Hypothalamus (tissue), 51 donors: ENCODE measurements at regions not wholly inside any gene's neighbourhood (a gene's known extent, or its start where the extent isn't known, plus 50 kb on each side); places are given as distances from the start of the nearest gene placed in this dataset.
"Not testable (repeated sequence)": the region's sequence is repeated elsewhere in the genome, so short reads cannot be mapped to it uniquely, and the experiment has no call there.

ENCODE experiments used
- DNase-seq, 51 donors: peaks; one replicate each; lab custom pipeline; 2025; lab: John Stamatoyannopoulos, UW

DNA sequence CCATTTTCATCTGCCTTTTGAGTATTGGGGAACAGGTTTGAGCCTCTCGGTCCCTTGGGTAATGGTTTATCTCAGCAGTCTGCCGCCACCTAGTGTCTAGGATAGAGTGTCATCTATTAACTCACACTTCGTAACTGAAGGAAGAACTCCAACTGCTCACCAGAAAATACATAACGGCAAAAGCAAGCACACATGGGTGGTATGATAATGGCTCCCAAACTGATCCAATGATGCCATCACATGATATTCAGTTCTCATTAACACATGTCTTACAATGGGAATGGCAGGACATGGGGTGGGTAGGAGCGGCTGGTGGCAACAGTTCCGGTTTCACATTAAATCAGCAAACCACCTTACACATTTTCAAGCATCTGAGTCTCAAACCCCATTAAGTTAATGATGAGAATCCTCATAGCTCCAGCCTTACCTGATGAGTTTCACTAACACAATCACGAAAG lies 110.7 kb upstream of the PHACTR1 start:
- peak in 24 of 51 donors; percentile 1 to 54 (median 15) for DNase-seq

DNA sequence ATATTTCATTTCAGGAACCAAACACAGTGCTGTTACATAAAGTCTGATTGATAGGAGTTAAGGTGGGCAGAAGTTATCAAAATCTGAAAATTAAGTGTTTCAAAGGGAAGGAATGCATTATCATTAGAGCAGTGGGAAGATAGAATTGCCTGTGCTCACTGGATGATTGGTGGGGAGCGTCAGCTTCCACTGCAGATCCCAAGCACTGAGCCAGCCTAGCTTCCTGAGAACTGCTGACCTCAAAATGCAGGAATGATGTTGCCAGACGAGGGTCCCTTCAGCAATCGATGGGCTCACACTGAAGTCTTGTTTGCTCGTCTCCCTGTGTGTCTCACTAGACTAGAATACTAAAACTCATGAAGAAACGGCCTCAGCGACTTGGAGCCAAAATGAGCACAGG lies 110.0 kb upstream of the PHACTR1 start:
- peak in 1 of 51 donors; percentile 26 for DNase-seq

DNA sequence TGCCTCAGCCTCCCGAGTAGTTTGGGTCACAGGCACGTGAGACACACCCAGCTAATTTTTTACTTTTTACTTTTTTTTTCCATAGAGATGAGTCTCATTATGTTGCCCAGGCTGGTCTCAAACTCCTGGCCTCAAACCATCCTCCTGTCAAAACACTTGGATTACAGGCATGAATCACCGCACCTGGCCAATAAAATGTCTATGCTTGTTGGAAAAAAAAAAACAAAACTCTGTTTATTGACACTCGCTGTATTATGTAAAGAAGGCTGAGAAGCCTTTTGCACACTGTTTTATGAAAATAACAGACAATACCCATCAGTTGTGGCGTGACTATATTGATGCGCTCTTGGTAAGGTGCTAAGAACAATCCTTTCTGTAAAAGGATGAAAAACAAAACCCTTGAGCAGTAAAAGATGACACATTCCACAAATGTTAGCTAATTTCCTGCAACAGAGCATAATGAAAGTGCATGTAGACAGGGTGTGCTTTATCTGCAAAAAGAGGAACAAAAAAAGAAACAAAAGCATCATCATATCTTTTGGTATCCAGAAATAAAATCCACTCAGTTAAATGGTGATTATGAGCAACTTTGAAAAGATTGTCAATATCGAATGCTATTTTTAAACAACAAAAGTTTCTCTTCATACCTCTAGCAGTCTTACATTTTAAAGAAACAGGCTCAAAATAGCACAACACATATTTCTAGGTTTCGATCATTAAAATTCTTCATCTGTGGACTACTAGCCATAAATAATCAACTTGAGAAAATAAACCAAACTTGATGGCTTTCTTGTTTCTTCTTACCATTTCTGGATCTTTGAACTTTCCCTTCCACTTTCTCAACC lies 108.3 kb upstream of the PHACTR1 start:
- DNase-seq: peak in 1 of 51 donors; percentile 21

DNA sequence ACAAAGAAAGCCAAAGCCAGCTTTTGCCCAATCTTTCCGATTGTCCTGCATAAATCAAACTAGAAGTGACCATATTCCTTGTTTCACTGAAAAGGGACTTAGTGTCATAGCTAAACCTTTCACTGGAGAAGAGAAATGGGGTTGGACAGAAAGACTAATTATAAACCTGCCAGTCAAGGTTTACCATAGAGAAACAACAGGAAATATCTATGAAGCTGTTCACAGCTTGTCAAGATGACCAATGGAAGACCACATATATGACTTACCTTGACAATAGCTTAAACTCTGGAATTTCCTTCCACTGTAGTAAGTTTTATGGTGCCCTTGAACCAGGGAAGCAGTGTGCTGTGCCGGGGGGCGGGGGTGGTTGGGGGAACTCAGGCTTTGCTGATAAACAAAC lies 107.7 kb upstream of the PHACTR1 start:
- DNase-seq: no peak

DNA sequence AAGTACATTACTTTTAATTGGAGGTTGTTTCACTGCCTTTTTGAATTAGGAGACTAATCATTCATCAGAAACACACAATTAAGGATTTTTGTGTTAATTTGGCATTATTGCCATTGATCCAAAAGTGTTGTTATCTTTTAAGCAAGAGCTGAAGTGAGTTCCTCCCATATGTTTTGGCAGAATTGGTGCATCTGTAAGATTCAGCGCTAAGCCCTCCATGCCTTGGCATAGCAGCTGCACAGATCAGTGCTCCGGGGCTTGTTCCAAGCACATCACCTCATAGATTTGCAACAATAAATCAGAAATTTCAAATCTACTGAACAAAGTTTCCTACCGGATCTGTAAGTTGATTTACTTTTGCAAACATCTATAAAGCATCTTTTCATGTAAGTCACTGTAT lies 106.8 kb upstream of the PHACTR1 start:
- DNase-seq: no peak

DNA sequence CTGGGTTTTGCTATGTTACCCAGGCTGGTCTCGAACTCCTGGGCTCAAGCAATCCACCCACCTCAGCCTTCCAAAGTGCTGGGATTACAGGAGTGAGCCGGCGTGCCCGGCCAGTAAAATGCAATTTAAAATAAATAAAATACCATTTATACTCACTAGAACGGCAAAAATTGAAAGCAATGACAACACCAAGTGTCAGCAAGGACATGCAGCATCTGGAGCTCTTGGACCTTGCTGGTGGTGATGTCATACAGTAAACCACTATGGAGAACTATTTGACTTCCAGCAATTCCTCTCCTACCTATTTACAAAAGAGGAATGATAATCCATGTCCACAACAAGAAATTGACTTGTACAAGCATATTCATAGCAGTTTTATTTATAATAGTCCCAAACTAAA lies 105.7 kb upstream of the PHACTR1 start:
- no peak for DNase-seq

DNA sequence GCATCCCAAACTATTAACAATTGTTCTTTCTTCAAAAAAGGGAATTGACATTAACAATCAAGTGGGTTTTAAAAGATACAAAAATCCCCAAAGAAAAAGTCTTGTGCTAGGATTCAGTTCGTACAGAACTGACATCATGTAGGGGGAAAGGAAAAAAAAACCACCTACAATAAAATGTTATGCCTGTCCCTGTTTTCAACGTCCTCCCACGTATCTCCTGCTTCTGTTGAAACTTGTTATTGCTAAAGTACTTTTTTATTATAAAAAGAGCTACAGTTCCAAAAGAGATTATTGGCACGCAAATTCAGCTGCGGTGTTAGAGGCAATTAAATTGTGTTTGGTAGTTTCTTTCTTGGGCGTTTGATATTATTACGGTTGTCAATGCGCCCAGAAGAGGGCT lies 102.8 kb upstream of the PHACTR1 start:
- DNase-seq: peak in 1 of 51 donors; percentile 35

DNA sequence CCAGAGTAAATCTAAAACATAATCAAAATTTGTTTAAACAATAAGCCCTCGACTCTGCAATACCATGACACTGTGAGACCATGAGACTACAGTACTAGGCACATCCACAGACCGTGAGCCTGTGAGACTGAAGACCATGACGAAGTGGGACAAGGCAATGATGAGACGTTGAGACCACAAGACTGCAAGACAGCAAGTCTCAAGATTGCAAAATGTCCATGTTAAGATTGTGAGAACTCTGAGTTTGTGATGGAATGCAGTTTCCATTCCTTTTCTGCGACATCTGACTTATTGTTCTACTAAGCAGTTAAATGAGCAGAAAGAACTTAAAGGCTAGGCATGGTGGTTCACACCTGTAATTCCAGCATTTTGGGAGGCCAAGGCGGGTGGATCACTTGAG lies 102.1 kb upstream of the PHACTR1 start:
- DNase-seq: no peak

DNA sequence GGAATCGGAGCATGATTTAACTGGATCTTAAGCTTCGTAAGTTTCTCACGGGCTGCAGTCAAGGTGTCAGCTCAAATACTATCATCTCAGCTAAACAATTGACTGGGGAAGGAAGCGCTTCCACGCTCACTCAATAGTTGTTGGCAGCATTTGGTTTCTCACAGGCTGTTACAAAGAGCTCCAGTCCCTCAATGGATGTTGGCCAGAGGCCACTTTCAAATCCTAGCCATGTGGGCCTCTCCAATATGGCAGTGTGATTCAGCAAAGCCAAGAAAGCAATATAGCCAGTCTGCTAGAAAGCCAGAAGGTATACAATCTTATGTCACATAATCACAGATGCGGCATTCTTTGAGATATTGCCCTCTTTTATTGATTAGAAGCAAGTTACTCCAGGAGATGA lies 98.3 kb upstream of the PHACTR1 start:
- DNase-seq: no peak

DNA sequence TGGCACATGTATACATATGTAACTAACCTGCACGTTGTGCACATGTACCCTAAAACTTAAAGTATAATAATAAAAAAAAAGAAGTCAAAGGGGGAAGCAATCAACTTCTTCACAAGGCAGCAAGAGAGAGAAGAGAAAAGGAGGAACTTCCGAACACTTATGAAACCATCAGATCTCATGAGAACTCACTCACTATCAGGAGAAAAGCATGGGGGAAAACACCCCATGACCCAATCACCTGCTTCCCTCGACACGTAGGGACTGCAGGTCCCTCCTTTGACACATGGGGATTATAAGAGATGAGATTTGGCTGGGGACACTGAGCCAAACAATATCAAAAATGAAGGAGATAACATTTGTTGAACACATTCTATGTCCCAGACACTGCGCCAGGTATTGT lies 94.8 kb upstream of the PHACTR1 start:
- peak in 2 of 51 donors; percentile 1 to 2 for DNase-seq

DNA sequence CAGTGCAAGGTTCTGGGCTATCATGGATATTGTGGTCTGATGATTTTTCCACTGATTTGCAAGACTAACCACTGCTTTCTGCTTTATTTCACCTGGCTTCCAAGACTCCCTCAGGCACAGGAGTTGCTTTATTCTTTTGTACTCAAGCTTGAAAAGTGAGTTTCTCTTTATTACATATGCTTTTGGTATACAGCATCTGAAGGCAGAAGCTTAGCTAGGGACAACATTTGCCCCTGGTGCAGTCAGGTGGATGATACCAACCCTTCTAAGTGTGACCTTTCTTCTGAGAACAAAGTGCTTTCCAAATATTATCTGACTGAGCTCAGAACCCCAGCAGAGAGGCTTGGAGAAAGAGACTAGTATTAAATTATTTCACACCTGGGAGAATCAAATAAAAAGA lies 94.0 kb upstream of the PHACTR1 start:
- DNase-seq: no peak

DNA sequence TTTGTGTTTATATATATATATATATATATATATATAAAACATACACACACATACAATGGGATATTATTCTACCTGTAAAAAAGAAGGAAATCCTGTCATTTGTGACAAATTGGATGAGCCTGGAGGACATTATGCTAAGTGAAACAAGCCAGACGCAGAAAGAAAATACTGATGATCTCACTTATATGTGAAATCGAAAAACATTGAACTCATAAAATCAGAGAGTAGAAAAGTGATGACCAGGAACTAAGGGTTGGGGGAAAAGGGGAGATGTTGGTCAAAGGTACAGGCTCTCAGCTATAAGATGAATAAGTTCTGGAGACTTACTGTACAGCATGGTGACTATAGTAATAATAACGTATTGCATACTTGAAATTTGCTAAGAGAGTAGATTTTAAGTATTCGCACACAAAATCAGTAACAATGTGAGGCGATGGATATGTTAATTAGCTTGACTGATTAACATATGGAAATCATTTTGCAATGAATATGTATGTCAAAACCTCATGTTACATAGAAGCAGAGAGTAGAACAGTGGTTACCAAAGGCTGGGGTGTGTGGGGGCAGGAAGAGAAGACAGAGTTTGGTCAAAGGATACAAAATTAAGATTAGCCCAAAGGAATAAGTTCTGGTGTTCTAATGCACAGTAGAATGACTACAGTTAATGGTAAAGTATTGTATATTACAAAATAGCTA lies 92.3 kb upstream of the PHACTR1 start:
- no peak for DNase-seq

DNA sequence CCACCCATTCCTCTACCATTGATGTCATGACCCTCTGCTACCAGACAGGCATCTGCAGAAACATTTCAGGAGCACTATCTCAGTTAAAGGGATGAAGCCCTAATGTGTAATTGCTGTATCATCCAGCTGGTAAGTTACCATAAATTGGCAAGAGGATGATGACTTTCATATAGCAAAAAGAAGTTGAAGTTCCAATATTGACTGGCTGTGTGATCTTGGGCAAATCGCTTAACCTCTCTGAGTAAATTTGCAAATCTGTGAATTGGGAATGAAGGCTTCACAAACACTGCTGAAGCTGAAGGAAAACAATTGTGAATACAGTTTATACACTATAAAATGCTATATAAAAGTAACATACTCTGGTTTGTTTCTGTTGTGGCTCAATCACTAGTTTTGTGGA lies 89.5 kb upstream of the PHACTR1 start:
- DNase-seq: no peak

DNA sequence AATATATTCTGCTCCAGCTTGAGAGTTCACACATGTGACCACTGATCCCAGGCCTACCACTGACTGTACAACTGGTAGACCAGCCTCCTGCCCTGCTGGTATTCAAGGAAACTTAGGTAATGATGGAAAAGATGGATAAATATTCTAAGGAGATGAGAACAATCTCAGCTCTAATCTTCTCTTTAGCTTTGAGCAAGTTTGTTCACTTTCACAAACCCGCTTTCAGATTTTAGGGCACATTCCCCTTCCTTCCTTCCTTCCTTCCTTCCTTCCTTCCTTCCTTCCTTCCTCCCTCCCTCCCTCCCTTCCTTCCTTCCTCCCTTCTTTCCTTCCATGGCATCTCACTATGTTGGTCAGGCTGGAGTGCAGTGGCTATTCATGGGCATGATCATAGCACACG lies 88.2 kb upstream of the PHACTR1 start:
- no peak for DNase-seq

DNA sequence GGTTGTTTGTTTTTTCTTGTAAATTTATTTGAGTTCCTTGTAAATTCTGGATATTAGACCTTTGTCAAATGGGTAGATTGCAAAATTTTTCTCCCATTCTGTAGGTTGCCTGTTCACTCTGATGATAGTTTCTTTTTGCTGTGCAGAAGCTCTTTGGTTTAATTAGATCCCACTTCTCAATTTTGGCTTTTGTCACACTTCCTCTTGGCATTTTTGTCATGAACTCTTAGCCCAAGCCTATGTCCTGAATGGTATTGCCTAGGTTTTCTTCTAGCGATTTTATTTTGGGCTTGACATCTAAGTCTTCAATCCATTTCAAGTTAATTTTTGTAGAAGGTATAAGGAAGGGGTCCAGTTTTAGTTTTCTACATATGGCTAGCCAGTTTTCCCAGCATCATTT lies 82.8 kb upstream of the PHACTR1 start:
- DNase-seq: not testable (repeated sequence)

DNA sequence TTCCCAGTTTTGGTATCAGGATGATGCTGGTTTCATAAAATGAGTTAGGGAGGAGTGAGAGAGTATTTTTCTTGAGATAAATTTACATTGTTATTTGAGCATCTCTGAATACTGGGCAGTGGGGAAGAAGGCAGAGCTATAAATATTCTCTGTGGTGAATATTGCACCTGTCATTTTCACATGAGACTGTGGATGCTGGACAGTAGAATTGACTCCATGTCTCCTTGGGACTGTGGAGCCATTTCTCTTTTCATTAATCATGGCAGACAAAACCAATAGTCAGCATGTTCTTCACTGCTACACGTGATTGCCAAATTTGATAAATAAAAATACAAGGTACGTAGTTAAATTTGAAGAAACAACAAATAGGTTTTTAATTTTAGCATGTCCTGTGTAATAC lies 81.2 kb upstream of the PHACTR1 start:
- no peak for DNase-seq

DNA sequence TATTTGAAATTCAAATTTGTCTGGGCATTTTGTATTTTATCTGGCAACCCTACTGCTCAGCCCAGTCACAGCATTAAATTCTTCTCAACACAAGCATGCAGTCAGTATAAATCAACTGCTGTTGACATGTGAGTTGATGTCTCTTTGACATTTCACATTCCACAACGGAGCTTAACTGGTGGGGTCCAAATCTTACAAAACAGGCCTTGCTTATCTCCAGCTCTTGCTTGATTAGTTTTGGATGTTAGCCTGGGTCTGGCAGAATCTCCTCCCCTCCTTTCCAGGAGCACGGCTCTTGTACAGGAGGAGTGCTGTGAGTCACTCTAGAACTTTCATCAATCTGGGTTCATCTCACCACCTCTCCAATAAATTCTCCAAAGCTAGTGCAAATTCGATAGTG lies 80.8 kb upstream of the PHACTR1 start:
- DNase-seq: no peak

DNA sequence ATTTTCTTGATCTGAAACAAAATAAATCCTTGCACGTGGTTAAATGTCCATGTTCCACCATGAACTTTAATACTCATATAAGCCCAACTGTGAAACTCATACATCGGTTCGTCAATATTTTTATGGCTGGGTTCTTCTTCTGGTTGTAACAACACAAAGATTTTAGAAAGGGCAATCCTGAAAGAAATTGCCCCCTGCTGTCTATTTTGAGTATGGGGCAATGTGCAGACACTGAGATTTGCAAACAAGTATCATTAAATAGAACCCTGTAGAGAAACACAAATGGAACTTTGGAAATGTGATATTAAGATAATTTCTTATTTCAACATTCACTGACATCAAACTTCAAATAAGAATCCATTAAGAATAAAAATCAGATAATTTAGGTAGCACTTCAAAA lies 80.2 kb upstream of the PHACTR1 start:
- DNase-seq: no peak

DNA sequence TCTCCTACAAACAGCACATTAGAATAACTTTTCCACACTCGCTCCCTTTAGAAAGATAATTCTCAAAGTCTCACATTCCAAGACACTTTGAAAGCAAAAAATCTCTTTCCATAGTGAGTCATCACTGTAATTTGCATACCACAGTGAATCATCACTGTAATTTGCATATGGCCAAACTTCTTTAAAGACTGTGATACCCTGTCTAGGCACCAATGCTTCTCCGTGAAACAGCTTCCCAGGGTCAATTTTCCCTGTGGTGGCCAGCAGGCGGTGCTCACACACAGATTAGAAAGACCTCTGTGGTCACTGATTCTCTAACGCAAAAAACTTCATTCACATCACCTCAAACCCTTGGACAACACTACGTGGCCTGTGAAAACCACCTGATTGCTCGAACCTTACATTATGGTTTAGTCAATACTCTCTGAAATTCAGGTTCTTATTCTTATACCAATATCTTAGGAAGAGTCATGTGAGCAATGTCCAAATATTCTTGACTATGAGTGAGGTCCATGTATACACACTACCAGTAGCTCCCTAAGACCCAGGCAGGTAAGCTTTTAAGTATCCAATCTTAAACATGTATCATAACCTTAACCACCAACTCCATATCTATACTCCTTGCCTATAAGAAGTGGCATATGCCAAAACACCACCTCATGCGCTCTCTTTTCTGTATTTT lies 78.5 kb upstream of the PHACTR1 start:
- peak in 21 of 51 donors; percentile 1 to 44 (median 14) for DNase-seq

DNA sequence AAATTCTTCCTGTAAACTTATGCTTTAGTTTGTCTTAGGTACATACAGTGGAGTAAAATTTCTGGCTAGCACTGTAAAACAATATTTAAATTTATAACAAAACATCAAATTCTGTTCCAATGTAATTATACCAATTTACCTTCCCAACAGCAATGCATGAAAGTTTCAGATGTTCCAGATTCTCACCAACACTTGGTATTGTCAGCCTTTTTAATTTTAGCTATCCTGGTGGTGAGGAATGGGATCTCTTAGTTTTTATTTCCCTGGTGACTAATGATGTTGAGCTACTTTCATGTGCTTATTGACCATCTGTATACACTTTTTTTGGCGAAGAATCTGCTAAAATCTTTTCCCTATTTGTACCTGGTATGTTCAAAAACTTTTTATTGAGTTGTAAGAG lies 76.1 kb upstream of the PHACTR1 start:
- no peak for DNase-seq

DNA sequence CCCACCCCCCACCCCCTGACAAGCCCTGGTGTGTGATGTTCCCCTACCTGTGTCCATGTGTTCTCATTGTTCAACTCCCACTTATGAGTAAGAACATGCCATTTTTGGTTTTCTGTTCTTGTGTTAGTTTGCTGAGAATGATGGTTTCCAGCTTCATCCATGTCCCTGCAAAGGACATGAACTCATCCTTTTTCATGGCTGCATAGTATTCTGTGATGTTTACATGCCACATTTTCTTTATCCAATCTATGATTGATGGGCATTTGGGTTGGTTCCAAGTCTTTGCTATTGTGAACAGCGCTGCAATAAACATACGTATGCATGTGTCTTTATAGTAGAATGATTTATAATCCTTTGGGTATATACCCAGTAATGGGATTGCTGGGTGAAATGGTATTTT lies 74.8 kb upstream of the PHACTR1 start:
- DNase-seq: not testable (repeated sequence)

DNA sequence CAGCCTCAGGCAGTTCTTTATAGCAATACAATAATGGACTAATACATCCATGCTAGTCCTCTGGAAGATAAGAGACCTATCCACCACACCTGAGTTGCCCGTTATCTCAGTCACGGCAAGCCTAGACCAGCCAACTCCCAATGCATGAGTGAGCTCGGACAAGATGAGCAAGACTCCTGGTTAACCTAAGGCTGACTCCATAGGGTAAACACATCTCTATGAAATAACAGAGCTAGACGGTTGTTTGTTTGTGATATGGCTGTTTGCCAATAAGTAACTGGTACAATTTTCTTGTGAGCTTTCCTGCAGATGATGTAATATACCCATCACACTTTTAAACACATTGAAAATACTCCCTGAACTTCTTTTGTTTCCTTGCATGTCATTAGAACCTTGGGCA lies 70.6 kb upstream of the PHACTR1 start:
- DNase-seq: no peak
